ENCODE measurements at regions not wholly inside any gene's neighbourhood (a gene's known extent, or its start where the extent isn't known, plus 50 kb on each side); places are given as distances from the start of the nearest gene placed in this dataset.

GRCh38 chr4:136927172-136927571 lies 605.1 kb downstream of the PCDH18 start:
- ChIA-PET CTCF (no interaction called here), POLR2A (no interaction called here)
- Histone ChIP-seq H3K9me3 (ENCODE audit: control insufficient read depth, insufficient read depth, low read depth, low read length) (no peaks in the 10 kb centered on the region), H3K4me1 (ENCODE audit: control insufficient read depth, insufficient read depth, low read length) (no peaks in the 10 kb centered on the region), H3K27me3 (ENCODE audit: control insufficient read depth, insufficient read depth, low read length) (no peaks in the 10 kb centered on the region), H3K4me3 (ENCODE audit: low read depth in 2 of 2, low read length in 2 of 2) (no peak overlapping the region), H3K27ac (ENCODE audit: low read length) (no peak overlapping the region), H3K36me3 (ENCODE audit: control insufficient read depth, insufficient read depth, low read length) (no peaks in the 10 kb centered on the region)
- in situ Hi-C loops (cut with HindIII; ENCODE audit: low pct_unique_long_range_greater_than_20kb, low sequenced_read_pairs) (no loop called here), intact Hi-C loops (cut with micrococcal nuclease; ENCODE audit: unreplicated experiment) (no loop called here)
- no TSS peak for BruUV-seq (replicated peaks)
- ATAC-seq, result no peak
- DNase-seq (ENCODE audit: low read depth, low spot score), result no peak
- TF ChIP-seq CTCF (IDR thresholded peaks at IDR 0.05) (no peak), SIN3A (IDR thresholded peaks at IDR 0.05; ENCODE audit: borderline replicate concordance, insufficient read depth, low read depth, low read length) (no peak), REST (IDR thresholded peaks at IDR 0.05; ENCODE audit: insufficient read depth in 1 of 2, low read depth in 2 of 2, low read length in 1 of 2) (no peak), POLR2AphosphoS5 (IDR thresholded peaks at IDR 0.05; ENCODE audit: low read depth, low read length) (no peak)

- in situ Hi-C loops (cut with HindIII; ENCODE audit: low pct_unique_long_range_greater_than_20kb, low sequenced_read_pairs) (no loop called here), intact Hi-C loops (cut with micrococcal nuclease; ENCODE audit: unreplicated experiment) (no loop called here)
- Histone ChIP-seq H3K4me3 (ENCODE audit: low read depth in 2 of 2, low read length in 2 of 2) (no peak overlapping the region), H3K36me3 (ENCODE audit: control insufficient read depth, insufficient read depth, low read length) (no peaks in the 10 kb centered on the region), H3K27ac (ENCODE audit: low read length) (no peak overlapping the region), H3K9me3 (ENCODE audit: control insufficient read depth, insufficient read depth, low read depth, low read length) (no peaks in the 10 kb centered on the region), H3K27me3 (ENCODE audit: control insufficient read depth, insufficient read depth, low read length) (no peaks in the 10 kb centered on the region), H3K4me1 (ENCODE audit: control insufficient read depth, insufficient read depth, low read length) (no peaks in the 10 kb centered on the region)
- DNase-seq (ENCODE audit: low read depth, low spot score) (no peak), ATAC-seq (no peak)
- CTCF ChIA-PET, result no interaction called here
- TF ChIP-seq REST (IDR thresholded peaks at IDR 0.05; ENCODE audit: insufficient read depth in 1 of 2, low read depth in 2 of 2, low read length in 1 of 2), result no peak
- TF ChIP-seq POLR2AphosphoS5 (IDR thresholded peaks at IDR 0.05; ENCODE audit: low read depth, low read length), result no peak
- no peak for TF ChIP-seq CTCF (IDR thresholded peaks at IDR 0.05)
- POLR2A ChIA-PET, result no interaction called here
- BruUV-seq (replicated peaks), result no TSS peak
Measured at GRCh38 chr4:136925203-136925602, 607.1 kb downstream of the PCDH18 start.

All from Panc1 (cell line).